Uterus (tissue), 3 donors: ENCODE measurements at regions not wholly inside any gene's neighbourhood (a gene's known extent, or its start where the extent isn't known, plus 50 kb on each side); places are given as distances from the start of the nearest gene placed in this dataset.

Source experiments
- DNase-seq, 2 donors: peaks; one replicate each; pipeline ENCODE4 v3.0.0-alpha.2; 2019 to 2020
- H3K27ac ChIP-seq, 2 donors: fragments of 200-600 bp; sonication (generic); 1 replicate in 1 of 2; 2 replicates in 1 of 2; pipeline ENCODE4 v1.5.1; 2016 to 2018
- H3K27me3 ChIP-seq, 2 donors: fragments of 200-600 bp; sonication (generic); one replicate each; pipeline ENCODE4 v1.5.1; 2018 to 2019; ENCODE audit warnings: control low read depth in 1 of 2
- H3K36me3 ChIP-seq, 2 donors: fragments of 200-600 bp; sonication (generic); one replicate each; pipeline ENCODE4 v1.5.1; 2019; ENCODE audit warnings: control low read depth in 1 of 2
- H3K4me1 ChIP-seq, 2 donors: fragments of 200-600 bp; sonication (generic); one replicate each; pipeline ENCODE4 v1.5.1; 2018 to 2019; ENCODE audit warnings: control low read depth in 1 of 2
- H3K4me3 ChIP-seq, 2 donors: fragments of 200-600 bp; sonication (generic); 1 replicate in 1 of 2; 2 replicates in 1 of 2; pipeline ENCODE4 v1.5.1; 2018 to 2019; ENCODE audit warnings: mild to moderate bottlenecking in 1 of 2
- H3K9me3 ChIP-seq, 2 donors: fragments of 200-600 bp; sonication (generic); one replicate each; pipeline ENCODE4 v1.5.1; 2019; ENCODE audit warnings: control low read depth in 1 of 2
- POLR2A ChIP-seq, 2 donors: fragments of 450-650 bp; IDR thresholded peaks; one replicate each; pipeline ENCODE4 v1.6.1; 2016; ENCODE audit warnings: antibody characterized with exemption in 2 of 2, mild to moderate bottlenecking in 1 of 2, moderate library complexity in 1 of 2
- intact Hi-C: fragments of 100-400 bp; cut with DNase I; formaldehyde crosslinking; loops from one replicate; pipeline ENCODE4 v1.15.1; 2023; ENCODE audit warnings: low total_unique reads
- TF ChIP-seq, protein P1 (sequence below), 4 experiments: fragments of 200-600 bp in 2 of 4; fragments of 450-650 bp in 2 of 4; sonication (generic) in 2 of 4; IDR thresholded peaks; one replicate each; pipeline ENCODE4 v1.5.1; 2016 to 2019; ENCODE audit warnings: antibody characterized with exemption in 4 of 4, mild to moderate bottlenecking in 2 of 4, moderate library complexity in 1 of 4
- donor health status: DM: yes; HTN: yes; CAD: no.

DNA sequence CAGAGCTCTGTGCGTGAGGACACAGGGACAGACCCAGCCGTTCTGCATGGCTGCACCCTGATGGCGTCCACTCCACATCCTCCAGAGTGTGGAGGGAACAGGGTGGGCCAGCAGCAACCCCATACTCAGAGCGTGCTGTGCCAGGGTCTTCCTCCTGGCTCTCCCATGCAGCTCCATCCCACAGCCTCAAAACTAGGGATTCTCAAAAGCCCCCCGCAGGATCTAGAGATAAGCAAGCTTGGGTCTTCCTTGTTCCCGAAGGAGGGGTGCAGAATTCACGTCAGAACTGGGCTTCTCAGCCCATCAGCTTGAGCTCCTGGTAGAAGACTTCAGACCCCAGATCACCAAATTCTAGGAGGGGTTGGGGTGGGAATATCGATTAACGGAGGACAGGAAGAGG, 858.8 kb downstream of the TBC1D22A start:
- TF ChIP-seq, protein P1, sequence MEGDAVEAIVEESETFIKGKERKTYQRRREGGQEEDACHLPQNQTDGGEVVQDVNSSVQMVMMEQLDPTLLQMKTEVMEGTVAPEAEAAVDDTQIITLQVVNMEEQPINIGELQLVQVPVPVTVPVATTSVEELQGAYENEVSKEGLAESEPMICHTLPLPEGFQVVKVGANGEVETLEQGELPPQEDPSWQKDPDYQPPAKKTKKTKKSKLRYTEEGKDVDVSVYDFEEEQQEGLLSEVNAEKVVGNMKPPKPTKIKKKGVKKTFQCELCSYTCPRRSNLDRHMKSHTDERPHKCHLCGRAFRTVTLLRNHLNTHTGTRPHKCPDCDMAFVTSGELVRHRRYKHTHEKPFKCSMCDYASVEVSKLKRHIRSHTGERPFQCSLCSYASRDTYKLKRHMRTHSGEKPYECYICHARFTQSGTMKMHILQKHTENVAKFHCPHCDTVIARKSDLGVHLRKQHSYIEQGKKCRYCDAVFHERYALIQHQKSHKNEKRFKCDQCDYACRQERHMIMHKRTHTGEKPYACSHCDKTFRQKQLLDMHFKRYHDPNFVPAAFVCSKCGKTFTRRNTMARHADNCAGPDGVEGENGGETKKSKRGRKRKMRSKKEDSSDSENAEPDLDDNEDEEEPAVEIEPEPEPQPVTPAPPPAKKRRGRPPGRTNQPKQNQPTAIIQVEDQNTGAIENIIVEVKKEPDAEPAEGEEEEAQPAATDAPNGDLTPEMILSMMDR (IDR thresholded peaks at IDR 0.05) = no peak
- TF ChIP-seq POLR2A (IDR thresholded peaks at IDR 0.05) = no peak
- Histone ChIP-seq H3K27me3 (peaks cover 0 to 3% of the 10 kb centered on the region in 2 donors), H3K4me3 (no peak overlapping the region), H3K9me3 (no peaks in the 10 kb centered on the region), H3K4me1 (no peaks in the 10 kb centered on the region), H3K27ac (no peak overlapping the region), H3K36me3 (no peaks in the 10 kb centered on the region)
- intact Hi-C loops = no loop called here
- DNase-seq = no peak

DNA sequence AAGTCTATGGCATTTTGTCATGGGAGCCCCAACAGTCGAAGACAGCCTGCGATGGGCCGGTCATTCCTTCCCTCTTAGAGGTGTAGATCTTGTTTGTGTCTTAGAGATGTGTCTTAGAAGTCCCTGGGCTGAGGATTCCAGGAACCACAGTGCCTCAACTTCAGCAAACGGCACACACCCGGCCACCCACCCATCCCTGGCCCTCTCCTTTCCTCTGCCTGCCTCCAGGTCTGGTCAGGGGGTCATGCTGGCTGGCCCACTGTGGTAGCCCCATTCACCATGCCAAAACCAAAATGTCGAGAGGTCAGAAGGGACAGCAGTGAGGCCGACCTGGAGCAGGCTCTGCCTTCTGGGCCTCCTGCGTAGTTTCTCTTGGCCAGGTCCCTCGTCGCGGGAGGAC, 857.9 kb downstream of the TBC1D22A start:
- intact Hi-C loops = no loop called here
- no peaks in the 10 kb centered on the region for H3K9me3 ChIP-seq
- H3K4me3 ChIP-seq = no peak overlapping the region
- DNase-seq = no peak
- no peaks in the 10 kb centered on the region for H3K36me3 ChIP-seq
- peaks cover 0 to 3% of the 10 kb centered on the region in 2 donors for H3K27me3 ChIP-seq
- no peaks in the 10 kb centered on the region for H3K4me1 ChIP-seq
- H3K27ac ChIP-seq = no peak overlapping the region
- TF ChIP-seq, protein P1 (IDR thresholded peaks at IDR 0.05) = no peak
- TF ChIP-seq POLR2A (IDR thresholded peaks at IDR 0.05) = no peak

DNA sequence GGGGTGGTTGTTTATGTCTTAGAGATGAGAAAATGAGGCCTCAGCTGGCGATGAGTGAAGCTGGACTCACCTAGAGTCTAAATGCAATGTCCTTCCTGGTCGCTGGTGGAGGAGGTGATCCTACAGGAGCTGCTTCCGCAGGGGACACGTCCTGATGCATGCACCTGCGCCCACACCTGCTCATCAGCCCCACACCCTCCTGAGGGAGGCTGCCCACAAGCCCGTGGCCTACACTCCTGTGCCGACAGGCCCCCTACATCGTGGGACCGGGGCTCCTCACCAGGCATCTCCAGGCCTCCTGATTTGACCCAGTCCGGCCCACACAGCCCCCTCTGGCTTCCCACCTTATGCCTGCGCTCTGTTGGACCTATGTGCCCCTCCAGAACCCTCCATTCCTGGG, 857.2 kb downstream of the TBC1D22A start:
- DNase-seq = no peak
- TF ChIP-seq, protein P1 (IDR thresholded peaks at IDR 0.05) = no peak
- TF ChIP-seq POLR2A (IDR thresholded peaks at IDR 0.05) = no peak
- no peaks in the 10 kb centered on the region for H3K4me1 ChIP-seq
- no peaks in the 10 kb centered on the region for H3K36me3 ChIP-seq
- H3K9me3 ChIP-seq = no peaks in the 10 kb centered on the region
- H3K27me3 ChIP-seq = peaks cover 0 to 3% of the 10 kb centered on the region in 2 donors
- intact Hi-C loops = no loop called here
- H3K4me3 ChIP-seq = no peak overlapping the region
- no peak overlapping the region for H3K27ac ChIP-seq

DNA sequence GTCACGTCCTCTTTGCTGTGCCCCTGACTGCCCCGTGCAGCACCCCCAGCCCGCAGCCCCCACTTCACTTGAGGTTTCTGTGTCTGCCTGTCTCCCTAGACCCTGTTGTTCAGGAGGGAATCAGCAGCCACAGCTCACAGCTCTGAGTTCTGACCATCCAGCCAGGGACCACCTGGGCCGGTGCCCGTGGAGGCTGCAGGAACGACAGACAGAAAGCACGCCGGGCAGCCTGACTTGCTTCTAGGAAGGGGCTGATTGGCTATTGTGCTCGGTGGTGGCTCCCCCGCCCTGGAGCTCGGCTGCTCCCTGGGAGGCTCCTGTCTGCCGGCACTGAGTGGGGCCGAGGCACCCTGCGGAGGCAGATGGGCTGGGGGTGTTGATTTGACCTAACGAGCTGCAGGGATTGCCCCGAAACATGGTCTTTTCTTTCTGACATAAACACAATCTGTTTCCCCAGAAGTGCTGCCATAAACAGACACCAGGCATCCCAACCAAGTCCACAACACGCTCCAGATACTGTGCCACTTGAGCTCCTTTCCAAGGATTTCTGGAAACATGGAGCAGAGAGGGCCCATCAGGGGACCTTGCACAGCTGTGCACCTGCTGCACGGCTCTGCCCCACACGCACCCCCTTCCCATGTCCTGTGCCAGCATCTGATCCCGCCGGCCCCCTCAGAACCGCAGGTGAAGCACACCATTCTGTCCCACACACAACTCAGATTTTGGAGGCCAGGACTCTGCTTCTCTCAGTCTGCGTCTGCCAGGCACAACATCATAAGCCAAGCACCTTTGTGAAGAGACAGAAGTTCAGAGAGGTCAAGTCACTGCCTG, 855.9 kb downstream of the TBC1D22A start:
- no peak for DNase-seq

DNA sequence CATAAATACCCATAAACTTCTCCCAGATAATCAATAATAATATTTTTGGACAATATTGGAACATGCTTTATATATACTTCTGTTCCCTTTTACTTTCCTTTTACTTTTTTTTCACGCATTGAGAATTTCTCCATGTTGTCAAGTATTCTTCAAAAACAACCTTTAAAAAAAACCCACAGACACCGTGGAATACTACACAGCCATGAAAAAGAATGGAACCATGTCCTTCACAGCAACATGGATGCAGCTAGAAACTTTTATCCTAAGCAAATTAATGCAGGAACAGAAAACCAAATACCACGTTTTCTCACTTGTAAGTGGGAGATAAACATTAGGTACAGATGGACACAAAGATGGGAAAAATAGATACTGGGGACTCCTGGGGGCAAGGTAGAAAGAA, 854.7 kb downstream of the TBC1D22A start:
- Histone ChIP-seq H3K27ac (no peak overlapping the region), H3K36me3 (no peaks in the 10 kb centered on the region), H3K4me1 (no peaks in the 10 kb centered on the region), H3K27me3 (peaks cover 0 to 3% of the 10 kb centered on the region in 2 donors), H3K4me3 (no peak overlapping the region), H3K9me3 (no peaks in the 10 kb centered on the region)
- intact Hi-C loops = no loop called here
- DNase-seq = no peak
- TF ChIP-seq, protein P1 (IDR thresholded peaks at IDR 0.05) = no peak
- no peak for TF ChIP-seq POLR2A (IDR thresholded peaks at IDR 0.05)

More for the DNA sequence above, 855.9 kb downstream of the TBC1D22A start:
- no peaks in the 10 kb centered on the region for H3K36me3 ChIP-seq
- intact Hi-C loops = no loop called here
- peaks cover 0 to 3% of the 10 kb centered on the region in 2 donors for H3K27me3 ChIP-seq
- no peak overlapping the region for H3K27ac ChIP-seq
- H3K9me3 ChIP-seq = no peaks in the 10 kb centered on the region
- H3K4me3 ChIP-seq = no peak overlapping the region
- H3K4me1 ChIP-seq = no peaks in the 10 kb centered on the region
- TF ChIP-seq POLR2A (IDR thresholded peaks at IDR 0.05) = no peak
- TF ChIP-seq, protein P1 (IDR thresholded peaks at IDR 0.05) = no peak
